ENCODE measurements at regions not wholly inside any gene's neighbourhood (a gene's known extent, or its start where the extent isn't known, plus 50 kb on each side); places are given as distances from the start of the nearest gene placed in this dataset.
"Not testable (repeated sequence)": the region's sequence is repeated elsewhere in the genome, so short reads cannot be mapped to it uniquely, and the experiment has no call there.

DNA sequence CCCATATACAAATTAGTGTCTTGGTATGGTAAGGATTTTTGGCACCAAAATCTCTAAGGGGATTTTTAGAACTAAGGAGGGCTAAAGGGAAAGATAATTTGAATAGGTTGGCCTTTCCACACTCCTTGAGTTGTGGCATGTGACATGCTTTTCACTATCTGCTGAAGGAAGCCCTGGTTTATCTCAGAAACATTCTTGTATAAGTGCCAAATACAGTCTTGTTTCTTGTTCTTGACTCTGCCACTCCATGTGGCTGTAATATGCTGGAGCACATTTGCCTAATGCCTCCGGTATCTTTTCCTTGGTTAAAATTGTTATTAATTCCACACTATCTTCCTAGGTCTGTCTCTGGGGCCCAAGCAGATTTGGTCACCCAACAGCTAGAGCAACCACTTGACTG lies 457.0 kb downstream of the USP25 start:
- DNase-seq = no peak

DNA sequence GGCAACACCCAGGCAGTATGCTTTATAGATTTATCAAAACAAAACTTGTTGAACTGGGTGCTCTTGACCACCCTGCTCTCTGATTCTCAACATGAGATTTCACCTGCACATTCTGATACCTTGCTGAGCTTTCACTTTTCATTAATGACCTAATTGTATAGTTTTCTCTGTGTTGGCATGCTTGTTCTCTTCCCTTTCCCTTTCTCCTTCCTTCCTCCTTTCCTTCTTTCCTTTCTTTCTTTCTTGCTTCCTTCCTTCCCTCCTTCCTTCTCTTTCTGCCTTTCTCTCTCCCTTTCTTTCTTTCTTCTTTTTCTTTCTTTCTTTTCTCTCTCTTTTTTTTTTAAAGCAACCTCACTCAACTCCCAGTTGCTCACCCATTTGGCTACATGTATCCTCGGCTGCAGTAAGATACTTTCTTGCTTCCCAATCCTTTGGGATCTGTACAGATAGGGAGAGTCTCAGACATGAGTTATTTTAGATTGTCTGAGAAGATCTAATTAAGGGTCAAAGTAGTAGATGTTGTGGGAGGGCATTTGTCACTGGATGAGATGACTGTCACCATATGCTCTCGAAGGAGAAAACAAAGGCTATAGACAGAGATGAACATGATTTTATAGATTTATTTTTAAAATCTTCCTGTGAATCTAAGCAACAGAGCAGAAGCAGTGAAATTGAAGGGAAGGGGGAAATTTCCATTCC lies 458.0 kb downstream of the USP25 start:
- no peak for DNase-seq

DNA sequence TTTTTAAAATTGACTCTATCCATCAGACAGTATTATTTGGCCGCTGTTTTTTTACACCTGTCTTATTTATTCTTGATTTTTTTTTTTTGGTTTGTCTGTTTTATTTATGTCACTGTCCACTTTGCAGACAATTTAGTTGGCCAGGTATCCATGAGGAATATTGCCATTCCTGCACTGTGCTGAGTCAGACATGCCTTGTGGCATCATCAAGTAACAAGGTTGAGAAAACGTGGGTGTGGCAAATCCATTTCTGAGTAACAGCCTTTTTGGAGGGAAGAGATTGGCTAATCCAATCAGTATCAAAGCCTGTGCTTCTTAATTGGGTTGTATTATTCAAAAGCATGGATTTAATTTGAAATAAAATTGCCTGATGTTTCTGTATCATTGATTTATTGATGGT lies 463.1 kb downstream of the USP25 start:
- DNase-seq = no peak

DNA sequence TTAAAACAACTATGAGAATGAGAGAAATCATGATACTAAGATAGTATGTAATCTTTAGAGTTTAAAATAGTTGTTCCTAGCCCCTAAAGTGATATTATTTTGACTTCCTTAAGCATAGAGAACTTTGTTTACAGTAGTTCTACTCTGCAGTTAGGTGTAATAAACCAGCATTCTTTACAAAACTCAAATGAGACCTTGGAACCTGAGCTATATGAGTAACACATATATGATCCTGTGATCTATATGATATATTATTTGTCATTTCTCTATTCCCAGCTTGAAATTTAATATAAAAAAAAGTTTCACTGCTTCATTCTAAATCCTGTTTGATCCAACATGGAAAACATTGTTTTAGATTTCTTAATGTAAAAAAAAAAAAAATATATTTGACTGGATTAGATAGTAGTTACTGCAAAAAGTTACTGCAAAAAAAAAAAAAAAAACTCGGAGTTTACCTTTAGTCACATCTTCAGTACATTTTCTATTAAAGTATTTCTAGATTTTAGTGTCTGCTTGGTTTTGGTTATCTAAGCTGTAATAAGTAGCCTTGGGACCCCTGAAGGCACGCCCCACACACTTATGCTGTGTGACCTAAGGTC lies 463.8 kb downstream of the USP25 start:
- DNase-seq = no peak

DNA sequence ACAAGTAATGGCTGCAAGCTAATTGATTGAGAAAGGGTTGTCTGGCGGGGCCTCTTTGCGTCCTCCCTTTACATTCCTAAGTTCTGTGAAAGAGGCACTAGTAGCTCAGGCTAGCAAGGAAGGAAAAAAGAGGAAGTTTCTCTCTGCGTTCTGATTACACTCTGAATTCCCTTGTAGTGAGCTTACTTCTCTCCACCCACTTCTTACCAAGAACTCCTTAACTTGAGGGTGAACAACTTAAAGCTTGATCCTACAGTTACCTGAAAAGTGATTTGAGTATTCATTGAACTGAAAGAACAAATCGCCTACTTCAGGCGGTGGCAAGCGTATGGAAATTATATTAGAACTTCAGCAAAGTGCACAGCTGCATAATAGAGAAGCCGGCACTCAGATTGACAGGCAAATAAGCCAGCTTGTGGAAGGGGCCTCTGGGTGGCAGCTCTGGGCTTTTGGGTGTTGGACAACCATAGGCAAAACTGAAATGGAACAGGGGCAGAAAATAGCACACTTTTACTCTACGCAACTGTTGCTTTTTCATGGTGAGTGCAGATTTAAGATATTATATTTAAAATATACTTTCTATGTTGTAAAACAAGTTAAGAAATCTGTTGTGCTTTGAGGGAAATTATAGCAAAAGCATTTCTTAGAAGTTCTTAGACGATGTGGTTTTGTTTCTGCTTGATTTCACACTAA lies 464.5 kb downstream of the USP25 start:
- DNase-seq = peak in 1 of 6 experiments; percentile 11

DNA sequence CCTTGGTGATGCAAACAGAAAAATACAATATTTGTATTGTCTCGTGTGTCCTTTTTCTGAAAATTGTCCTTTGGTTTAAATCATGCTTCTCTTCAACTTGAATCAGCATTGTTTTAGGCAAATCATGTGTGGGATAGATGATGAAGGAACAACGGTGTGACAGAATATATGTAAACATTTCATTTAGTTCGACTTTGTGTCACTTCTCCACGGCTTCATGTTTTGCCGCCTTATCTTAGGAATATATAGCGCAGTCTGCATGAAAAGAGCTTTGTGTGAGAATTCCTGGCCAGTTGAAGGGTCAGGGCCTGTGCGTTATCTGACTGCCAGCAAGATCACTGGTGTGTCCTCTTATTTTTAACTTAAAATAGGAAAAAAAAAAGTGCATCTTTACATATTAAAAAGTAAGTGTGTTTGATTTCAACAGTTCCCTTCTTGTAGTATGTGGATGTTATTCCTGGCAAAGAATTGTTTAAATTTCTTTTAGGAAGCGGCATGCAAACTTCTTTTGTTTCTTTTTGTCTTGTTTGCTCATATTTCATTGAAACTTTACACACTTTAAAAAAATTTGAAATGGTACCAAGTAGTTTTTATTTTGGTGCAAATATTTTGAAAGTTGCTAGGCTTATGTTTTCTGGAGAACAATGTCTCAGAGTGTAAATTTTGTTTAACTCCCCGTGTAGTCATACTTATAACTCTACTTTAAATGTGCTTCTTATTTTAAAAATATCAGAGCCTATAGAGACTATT lies 465.2 kb downstream of the USP25 start:
- no peak for DNase-seq

DNA sequence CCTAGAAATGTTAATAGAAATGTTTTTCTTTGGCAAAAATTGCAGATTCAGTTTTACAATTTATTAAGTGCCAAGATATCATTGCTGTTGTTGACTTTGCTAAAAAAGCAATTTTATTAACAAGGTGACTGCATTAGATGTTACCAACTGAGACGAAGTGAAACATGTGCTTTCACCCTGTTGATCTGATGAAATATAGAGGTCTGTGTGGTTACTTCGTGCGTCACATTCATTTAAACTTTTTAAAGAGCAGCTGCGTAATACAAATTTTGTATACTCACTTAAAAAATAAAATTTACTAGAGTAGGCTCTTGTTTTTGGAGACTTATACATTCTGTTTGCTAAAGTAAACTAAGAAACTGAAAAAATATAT lies 465.7 kb downstream of the USP25 start:
- DNase-seq = peak in 1 of 6 experiments; percentile 10

DNA sequence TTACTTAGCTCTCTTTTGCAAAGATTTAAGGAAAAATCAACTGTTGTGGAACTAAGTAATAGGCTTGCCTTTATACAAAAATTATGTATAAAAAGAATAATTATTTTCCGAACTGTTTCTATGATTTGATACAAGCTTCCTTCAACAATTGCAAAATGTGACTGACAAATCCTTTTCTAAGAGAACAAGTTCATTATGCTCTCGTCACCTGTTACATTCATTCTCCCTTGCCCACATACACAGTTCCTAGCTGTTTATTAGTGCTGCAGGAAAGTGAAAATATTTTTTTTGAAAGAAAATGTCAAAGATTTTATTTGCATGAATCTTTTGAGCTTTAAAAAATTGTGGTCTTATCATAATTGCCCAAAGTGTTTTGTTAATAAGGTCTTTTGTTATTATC lies 466.2 kb downstream of the USP25 start:
- no peak for DNase-seq

DNA sequence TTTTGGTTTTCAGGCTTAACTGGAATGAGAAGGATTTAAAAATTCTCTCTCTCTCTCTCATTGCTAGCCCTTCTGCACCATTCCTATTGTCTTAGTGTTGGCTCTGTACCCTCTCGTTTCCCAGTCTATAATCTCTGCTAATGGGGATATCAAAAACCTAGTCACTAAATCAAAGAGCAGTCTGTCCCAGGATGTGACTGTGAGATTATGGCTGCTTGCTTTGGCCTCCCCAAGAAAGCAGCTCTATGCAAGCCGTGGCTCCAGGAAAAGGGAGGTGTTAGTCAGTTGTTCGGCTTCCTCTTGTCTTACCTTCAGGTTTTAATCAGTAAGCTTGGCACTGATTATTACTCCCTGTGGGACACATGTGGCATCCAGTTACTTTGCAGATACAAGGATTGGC lies 468.8 kb downstream of the USP25 start:
- no peak for DNase-seq

DNA sequence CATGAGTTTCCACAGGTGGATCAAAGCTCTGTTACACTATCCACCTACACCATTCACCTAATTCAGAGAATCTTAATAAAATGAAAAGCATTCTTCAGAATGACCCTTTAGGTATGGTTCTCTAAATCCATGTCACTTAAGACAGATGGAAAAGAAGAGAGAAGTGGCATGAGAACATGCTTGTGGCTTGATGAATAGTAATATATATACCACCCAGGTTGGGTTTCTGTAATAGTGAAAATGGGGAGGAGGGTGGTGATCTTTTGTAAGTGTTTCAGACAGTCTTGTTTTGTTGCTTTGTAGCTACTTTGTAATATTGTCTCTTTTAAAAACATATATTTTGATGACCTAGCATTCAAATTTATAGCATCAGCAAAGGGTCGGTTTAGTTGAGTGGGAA lies 469.8 kb downstream of the USP25 start:
- DNase-seq = no peak

DNA sequence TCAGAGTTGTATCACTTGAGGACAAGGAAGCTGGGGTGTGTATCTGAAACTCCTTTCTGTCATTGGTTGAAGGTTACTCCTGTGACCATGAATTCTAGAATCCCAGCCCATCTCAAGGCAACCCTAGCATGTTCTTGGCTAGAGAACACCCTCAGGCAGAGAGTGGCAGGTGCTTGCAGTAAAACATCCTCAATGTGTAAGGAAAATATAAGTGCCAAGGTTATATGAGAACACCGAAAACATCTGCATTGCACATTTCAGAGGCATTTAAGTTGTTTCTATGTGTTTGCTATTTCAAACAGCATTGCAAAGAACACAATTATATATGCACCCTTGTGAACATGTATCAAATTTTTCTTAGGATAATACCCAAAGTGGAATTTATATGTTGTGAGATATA lies 471.9 kb downstream of the USP25 start:
- DNase-seq = no peak

DNA sequence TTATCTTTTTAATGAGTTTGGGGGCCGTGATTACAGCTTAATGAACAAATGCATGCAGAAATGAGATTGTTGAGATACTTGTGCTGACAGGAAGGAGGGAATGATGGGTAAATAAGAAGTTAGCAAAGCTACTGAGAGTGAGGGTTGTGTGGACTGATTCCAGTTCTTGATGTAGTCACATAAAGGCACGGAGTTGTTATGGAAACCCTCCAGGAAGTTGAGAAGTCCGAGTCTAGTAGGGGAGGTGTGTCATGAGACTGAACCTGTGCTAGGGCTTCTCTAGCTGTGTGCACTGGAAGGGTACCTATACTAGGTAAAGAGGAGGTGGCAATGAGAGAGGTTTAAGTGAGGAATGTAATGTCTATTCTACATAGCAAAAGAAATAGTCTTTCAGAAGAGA lies 475.7 kb downstream of the USP25 start:
- DNase-seq = no peak

DNA sequence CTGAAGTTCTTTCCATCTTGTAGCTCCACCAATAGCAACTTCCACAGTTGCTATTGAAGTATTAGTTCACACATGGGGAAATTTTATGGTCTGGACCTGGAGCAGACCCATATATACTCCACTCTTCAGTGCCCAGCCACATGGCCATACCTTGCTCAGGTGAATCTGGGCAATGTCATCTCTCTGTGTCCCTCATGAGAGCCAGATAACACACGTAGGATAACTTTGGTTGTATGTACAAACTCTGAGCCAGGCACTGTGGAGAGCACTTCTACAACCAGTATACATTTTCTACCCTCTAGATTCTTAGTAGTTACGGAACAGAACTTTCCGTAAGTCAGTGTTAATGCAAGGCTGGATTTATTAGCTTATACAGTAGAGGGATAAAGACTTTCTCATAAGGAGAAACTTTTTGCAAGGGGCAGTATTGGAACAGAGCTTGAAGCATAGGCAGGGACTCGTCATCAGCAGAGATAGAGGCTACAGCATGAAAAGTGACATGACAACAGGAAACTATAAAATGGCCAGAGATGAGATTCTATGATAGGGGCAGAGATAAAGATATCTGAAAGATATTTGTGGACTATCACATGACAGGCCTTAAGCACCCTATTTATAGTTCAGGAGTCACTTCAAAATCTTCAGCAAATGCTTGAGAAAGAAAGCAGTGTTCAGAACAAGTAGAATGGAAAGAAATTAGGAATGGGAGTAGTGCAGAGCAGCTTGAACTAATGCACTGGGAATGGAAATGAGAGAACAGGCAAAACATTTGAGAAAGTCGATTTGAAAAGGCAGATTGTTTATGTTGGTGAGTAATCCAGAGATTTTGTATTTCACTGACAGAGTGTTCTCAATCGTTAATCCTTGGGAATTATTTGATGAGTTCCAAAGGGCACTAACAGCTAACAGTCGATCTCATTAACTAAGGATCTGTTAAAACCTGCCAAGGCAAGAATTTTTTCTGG lies 481.8 kb downstream of the USP25 start:
- no peak for DNase-seq

DNA sequence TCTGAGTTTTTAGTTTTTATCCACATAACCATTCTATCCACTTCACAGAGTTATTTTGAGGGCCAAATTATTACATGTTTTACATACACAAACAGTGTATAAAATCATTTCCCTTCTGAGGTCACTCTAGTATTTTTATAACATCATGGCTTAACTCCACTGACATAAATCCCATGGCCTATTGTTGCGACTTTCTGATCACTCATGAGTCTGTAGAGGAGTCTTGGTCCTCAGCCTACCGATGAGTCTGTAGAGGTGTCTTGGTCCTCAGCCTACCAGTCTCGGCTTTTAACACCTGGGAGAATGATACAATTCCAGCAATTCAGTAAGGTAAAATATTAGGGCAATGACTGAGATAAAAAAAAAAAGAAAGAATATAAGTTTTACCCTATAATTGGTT lies 483.7 kb downstream of the USP25 start:
- no peak for DNase-seq

DNA sequence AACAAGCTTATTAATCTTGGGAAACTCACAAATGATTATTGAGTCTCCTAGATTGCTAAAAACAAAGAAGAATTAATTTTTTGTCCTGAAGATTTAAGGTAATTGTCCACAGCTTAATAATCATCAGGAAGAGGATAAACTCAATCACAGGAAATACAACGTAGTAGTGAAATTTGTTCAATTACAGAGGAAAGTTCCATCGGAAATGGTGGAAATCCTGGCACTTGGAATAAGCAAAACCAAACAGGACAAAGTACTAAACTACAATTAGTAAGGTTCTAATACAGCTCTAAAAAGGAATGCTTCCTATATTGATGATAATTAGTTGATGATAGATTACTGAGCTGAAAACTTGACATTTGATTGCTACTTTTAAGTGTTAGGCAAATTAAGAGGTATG lies 485.4 kb downstream of the USP25 start:
- DNase-seq = no peak

DNA sequence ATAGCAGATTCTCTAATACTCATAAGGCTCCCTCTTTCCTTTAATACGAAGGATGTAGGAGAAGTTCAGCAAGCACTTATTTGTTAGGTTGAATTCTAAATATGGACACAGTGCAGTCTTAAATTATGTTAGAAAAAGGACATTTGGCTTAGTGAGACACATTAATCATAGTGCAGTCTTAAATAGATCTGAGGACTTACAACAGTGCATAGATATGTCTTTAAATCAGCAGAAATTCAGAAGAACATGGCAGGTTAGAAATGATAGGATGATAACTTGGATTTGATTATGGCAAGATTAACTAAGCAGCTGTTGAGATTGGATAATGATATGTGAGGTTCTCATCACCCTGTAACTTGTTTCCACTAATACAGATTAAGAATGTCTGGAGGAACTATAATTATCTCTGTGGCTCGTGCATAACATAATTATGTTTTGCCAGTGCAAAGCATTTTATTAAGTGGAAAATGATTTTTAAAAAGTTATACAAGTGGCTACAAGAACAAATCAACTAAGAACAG lies 485.9 kb downstream of the USP25 start:
- no peak for DNase-seq

DNA sequence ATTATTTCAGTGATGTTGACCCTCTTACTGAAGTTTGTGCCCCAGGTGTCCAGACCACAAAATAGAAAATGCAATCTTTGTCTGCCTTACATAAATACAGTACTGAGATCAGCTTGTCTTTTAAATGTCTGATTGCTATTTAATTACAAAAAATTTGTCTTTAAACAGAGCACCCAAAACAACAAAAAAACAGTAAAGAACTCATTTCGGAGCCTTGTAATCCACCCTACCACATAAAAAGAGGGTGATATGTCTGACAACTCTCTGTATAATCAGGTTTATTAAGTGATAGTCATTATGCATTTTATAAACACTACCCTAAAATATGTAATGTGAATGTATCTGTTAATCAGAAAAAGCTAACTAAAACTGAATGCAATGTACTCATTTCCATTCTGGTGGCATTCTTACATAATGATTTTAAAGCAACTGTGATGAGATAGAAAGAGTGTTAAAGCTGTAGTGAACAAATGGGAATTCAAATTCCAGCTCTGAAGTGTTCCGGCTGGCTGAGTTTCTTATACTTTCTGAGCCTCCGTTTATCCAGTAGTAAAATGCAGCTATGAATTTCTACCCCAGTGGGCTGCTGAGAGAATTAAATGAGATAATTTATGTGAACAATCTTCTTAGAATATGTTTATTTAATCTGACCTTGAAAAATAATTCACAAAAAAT lies 486.6 kb downstream of the USP25 start:
- DNase-seq = no peak

DNA sequence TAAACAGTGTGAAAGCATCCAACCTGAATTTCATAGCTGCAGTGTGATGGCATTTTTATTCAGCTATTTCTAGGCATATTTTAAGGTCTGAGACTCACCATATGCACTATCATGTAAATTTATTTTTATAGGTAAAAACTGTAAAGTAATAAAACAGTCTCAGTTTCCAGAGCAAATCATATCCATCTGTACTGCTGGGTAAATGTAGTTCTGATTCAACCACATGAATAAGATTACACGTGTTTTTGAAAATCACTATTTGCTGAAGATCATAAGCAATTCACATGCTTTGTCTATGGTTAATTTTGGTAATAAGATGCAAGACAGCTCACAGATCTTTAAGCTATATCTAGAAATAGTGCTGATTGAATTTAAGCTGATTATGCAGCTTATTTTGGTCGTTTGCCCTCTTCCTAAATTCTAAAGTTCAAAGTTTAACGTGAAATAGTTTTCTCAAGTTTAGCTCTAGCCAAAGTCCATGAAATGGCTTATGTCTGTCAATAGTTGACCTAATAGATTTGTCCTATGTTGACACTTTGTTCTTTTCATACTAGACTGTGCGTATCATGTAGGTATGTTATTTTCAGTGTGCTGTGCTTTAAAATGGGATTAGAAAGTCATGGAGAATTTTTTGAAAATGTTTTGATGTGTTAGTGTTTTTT lies 489.0 kb downstream of the USP25 start:
- no peak for DNase-seq

DNA sequence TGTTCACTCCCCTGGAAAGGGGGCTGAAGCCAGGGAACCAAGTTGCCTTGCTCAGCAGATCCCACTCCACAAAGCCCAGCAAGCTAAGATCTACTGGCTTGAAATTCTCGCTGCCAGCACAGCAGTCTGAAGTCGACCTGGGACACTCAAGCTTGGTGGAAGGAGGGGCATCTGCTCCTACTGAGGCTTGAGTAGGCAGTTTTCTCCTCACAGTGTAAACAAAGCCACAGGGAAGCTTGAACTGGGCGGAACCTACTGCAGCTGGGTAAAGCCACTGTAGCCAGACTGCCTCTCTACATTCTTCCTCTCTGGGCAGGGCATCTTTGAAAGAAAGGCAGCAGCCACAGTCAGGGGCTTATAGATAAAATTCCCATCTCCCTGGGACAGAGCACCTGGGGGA lies 495.0 kb downstream of the USP25 start:
- DNase-seq = not testable (repeated sequence)

DNA sequence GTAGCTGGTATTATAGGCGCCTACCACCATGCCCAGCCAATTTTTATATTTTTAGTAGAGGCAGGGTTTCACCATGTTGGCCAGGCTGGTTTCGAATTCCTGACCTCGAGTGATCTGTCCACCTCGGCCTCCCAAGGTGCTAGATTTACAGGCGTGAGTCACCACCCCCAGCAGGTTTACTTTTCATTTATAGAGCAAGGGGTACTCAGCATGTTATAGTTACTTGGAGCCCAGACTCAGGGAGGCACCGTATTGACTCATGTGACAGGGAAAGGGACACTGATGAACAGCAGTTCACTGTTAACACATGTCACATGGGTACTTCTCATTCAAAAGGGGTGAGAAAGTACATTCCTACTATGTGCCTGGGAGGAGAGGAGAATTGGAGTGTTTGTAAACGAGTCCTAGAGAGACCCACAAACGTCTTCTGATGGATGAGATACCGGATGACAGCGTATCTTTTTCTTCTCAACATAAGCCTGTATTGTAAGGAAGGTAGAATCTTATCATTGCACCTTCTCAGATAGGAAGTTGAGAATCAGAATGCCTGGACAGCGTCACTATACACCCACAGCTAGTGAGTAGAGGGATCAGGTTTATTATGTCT lies 510.0 kb downstream of the USP25 start:
- no peak for DNase-seq

DNA sequence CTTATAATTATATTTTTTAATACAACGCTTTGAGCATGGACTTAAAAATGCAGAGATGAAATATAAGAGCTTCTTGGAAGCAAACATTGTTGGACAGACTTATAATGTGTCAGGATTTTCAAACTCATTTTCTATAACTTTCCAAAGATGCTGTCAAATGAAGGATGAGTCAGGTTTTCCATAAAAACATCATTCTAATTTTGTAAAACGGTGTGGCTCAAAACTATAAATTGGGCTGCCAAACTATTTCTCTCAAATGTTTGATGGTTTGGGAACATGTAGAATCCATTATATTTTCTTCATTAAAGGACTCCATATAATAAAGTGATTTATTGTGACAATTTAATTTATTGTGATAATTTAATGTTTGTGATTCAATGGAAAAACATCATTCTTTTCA lies 511.2 kb downstream of the USP25 start:
- no peak for DNase-seq

All from stimulated activated naive CD4-positive, alpha-beta T cell (primary cell).